Stimulated activated CD8-positive, alpha-beta memory T cell treated with anti-CD3 and anti-CD28 coated beads, Interleukin-4, amount 100 ng/mL, for 24 hours (primary cell): ENCODE measurements at regions not wholly inside any gene's neighbourhood (a gene's known extent, or its start where the extent isn't known, plus 50 kb on each side); places are given as distances from the start of the nearest gene placed in this dataset.
"Not testable (repeated sequence)": the region's sequence is repeated elsewhere in the genome, so short reads cannot be mapped to it uniquely, and the experiment has no call there.

Experiments used
- DNase-seq: peaks from one replicate; pipeline ENCODE4 v3.0.0-alpha.2; 2020; ENCODE audit warnings: low read depth

- no peak for DNase-seq
Observed at GRCh38 chr13:79663435-79663834, 182.5 kb downstream of the NDFIP2 start.

GRCh38 chr13:79662882-79663281 lies 181.9 kb downstream of the NDFIP2 start:
- DNase-seq: no peak

- DNase-seq: no peak
Observed at GRCh38 chr13:79660361-79660760, 179.4 kb downstream of the NDFIP2 start.

GRCh38 chr13:79659121-79659521 lies 178.2 kb downstream of the NDFIP2 start:
- no peak for DNase-seq

GRCh38 chr13:79658333-79658975 lies 177.5 kb downstream of the NDFIP2 start:
- DNase-seq: no peak

DNA sequence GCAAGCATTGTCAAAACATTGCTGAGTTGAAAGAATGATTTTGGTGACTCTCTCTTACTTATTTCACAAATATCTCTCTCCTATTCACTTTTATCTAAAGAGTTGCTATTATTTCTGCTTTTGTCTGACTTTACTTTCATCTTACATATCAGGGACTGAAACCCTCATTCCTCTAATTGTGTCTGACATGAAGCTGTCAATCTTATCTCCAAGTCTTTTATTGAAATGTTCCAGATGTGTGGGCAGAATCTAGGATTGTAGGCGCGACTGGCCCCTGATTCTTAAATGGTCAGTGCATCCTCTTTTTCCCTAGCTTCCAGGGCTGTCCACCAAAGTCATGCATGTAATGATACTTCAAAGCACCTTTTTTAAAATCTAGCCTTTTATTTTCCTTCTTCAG lies 174.6 kb downstream of the NDFIP2 start:
- DNase-seq: no peak

- no peak for DNase-seq
Observed at GRCh38 chr13:79654520-79654919, 173.6 kb downstream of the NDFIP2 start.

GRCh38 chr13:79650688-79651087 lies 169.7 kb downstream of the NDFIP2 start:
- DNase-seq: no peak

- DNase-seq: no peak
Observed at GRCh38 chr13:79648191-79648590, 167.2 kb downstream of the NDFIP2 start.

- no peak for DNase-seq
Observed at GRCh38 chr13:79647533-79647932, 166.6 kb downstream of the NDFIP2 start.

DNA sequence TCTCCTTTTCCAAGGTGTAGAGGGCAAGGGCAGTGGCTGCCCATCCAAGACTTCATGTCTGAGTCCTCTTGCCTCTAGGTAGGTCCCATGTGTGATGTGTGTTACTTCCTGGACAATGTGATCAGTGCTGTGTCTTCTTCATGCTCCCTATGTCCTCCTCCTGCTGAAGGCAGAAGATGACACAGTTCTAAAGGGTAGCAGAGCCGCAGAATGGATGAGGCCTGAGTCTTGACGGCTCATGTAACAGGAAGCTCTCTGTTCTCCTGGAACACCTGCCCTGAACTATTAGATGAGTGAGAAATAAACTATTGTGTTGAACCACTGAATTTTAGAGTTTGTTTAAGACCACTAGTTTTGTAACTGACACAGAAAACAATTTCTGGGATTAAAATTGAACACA lies 165.9 kb downstream of the NDFIP2 start:
- DNase-seq: no peak

GRCh38 chr13:79645569-79645968 lies 164.6 kb downstream of the NDFIP2 start:
- DNase-seq: no peak

DNA sequence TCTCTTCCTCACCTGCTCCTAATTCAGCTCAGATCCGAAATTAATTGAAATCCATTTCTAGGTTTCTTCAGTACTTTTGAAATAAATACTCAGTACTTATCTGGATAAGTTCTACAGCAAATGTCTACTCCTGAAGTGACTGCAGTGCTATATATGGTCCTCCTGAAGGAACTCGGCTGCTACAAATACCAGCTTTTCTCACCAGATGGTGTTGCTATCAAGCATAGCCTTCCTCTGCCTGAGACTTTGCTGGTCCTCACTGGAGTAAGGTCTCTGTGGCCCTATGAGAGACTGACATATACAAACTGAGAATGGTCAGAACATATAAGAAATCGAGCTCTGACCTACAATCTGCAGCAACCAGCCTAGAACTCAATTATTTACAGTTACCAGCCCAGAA lies 161.6 kb downstream of the NDFIP2 start:
- DNase-seq: no peak

GRCh38 chr13:79637133-79637763 lies 156.3 kb downstream of the NDFIP2 start:
- DNase-seq: no peak

GRCh38 chr13:79631051-79631659 lies 150.2 kb downstream of the NDFIP2 start:
- DNase-seq: no peak

DNA sequence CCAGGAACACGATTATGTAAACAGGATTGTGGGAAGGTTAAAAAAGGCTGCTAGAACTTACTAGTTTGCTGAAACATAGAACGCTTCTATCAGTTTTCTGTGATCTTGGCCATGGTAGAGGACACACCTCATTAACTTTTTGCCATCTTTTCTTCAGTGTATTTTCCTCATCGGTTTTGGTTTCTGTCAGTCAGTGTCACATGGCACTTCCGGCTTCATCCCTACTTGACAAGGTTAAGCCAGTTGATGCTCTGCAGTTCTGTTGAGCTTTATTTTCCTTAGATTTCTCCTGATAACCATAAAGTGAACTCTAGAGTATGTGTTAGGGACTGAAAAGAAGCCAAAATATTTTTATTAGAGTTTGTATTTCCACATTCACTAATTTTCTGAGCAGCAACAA lies 147.5 kb downstream of the NDFIP2 start:
- no peak for DNase-seq

DNA sequence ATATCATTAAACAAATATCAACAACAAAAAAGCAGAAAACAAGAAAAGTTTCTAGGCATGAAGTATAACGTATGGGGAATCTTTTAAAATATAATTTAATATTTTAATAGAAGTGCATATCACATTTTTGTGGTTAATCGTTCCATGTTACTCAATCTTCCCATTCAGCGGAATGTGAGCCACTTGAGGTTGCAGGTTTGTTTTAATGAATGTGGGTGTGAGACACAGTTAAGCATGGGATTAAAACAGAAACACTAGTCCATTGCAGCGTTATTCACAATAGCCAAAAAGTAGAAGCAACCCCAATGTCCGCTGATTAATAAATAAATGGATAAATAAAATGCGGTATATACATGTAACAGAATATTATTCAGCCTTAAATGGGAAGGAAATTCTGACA lies 146.0 kb downstream of the NDFIP2 start:
- no peak for DNase-seq

DNA sequence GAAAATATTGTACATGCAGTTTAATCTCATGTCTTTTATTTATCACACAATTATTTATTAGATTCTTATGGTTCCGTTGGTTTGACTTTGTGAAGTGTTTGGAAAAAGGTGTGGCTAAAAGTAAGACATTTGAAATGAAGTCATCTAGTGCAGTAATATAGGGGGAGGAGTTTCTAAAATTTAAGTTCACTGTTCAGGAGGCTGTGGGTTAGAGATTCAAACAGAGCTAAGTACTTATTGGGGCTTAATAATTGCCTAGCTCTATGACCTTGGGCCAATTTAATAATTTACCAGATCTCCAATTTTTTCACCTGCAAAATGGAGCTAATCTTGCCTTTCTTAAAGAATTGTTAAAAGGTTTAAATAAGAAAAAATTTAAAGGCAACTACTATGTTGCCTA lies 144.6 kb downstream of the NDFIP2 start:
- DNase-seq: no peak

- no peak for DNase-seq
Observed at GRCh38 chr13:79621902-79622301, 140.9 kb downstream of the NDFIP2 start.

DNA sequence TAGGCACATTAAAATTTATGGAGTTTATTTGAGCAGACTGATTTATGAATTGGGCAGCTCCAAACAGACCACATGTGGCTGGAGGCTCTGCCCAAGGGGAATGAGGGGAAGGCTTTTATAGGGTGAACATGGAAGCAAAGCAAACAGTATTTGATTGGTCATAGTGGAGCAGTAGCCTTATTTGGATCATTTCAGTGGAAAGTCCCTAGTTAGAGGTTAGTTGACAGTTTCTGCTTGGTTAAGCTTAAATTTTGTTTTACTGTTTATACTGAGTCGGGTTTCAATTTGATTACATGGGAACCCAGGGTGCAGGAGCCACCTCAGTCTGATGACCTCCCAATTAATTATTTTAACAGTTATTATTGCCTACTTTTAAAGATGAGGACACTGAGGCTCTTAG lies 140.5 kb downstream of the NDFIP2 start:
- DNase-seq: no peak

DNA sequence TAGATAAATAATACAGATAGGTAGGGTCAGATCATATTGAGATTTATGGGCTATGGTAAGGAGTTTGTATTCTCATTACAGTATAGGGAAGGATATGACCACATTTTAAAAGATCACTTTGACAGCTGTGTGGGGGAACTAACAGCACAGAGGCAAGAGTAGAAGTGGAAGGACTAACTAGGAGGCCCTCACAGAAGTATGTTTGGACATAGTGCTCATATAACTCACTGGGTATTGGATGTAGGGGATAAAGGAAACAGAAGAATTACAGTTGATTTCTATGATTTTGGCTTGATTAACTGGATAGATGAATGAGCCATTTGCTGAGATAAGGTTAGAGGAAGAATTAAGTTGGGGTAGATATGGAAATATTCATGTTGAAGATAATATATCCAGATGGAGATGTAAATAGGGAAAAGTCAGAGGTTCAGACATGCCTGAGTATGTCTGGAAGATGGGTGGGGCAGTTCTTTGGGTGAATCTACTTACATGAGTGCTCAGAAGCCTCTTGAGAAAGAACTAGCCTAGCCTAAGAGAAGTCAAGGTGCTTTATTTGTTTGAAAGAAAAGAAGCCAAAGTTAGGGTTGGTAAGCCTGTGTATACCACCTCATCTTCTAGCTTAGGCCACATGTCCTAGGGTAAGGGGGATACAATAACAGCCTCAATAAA lies 133.4 kb downstream of the NDFIP2 start:
- no peak for DNase-seq

GRCh38 chr13:79612604-79613003 lies 131.6 kb downstream of the NDFIP2 start:
- DNase-seq: no peak

- not testable (repeated sequence) for DNase-seq
Observed at GRCh38 chr13:79607895-79608294, 126.9 kb downstream of the NDFIP2 start.
